Liver (tissue), 3 donors: ENCODE measurements at regions not wholly inside any gene's neighbourhood (a gene's known extent, or its start where the extent isn't known, plus 50 kb on each side); places are given as distances from the start of the nearest gene placed in this dataset.

Experiments
- EGR1 ChIP-seq, 2 donors: IDR thresholded peaks; 2 replicates each; pipeline ENCODE4 v1.6.1; 2016 to 2018; ENCODE audit warnings: antibody characterized with exemption in 2 of 2, low read depth in 2 of 2
- FOXA1 ChIP-seq: IDR thresholded peaks from 2 replicates; pipeline ENCODE4 v1.6.1; 2016; ENCODE audit warnings: antibody characterized with exemption
- GABPA ChIP-seq, 2 donors: IDR thresholded peaks in 1 of 2; conservative IDR thresholded peaks in 1 of 2; 2 replicates each; pipeline ENCODE4 v1.6.1; 2016; ENCODE audit warnings: antibody characterized with exemption in 2 of 2, mild to moderate bottlenecking in 1 of 2, moderate library complexity in 1 of 2
- HNF4G ChIP-seq: IDR thresholded peaks from 2 replicates; pipeline ENCODE4 v1.6.1; 2016; ENCODE audit warnings: antibody characterized with exemption
- JUND ChIP-seq, 2 donors: IDR thresholded peaks; 2 replicates each; pipeline ENCODE4 v1.6.1; 2016; ENCODE audit warnings: antibody characterized with exemption in 2 of 2
- RAD21 ChIP-seq, 2 donors: IDR thresholded peaks; 2 replicates each; pipeline ENCODE4 v1.6.1; 2016; ENCODE audit warnings: antibody characterized with exemption in 2 of 2, mild to moderate bottlenecking in 2 of 2
- REST ChIP-seq: IDR thresholded peaks from 2 replicates; pipeline ENCODE4 v1.6.1; 2016; ENCODE audit warnings: antibody characterized with exemption, mild to moderate bottlenecking
- SP1 ChIP-seq: IDR thresholded peaks from 2 replicates; pipeline ENCODE4 v1.6.1; 2018; ENCODE audit warnings: antibody characterized with exemption, mild to moderate bottlenecking
- TAF1 ChIP-seq: conservative IDR thresholded peaks from 2 replicates; pipeline ENCODE4 v1.6.1; 2016; ENCODE audit warnings: antibody characterized with exemption, mild to moderate bottlenecking
- YY1 ChIP-seq: IDR thresholded peaks from 2 replicates; pipeline ENCODE4 v1.6.1; 2016; ENCODE audit warnings: antibody characterized with exemption, mild to moderate bottlenecking
- TF ChIP-seq, protein P1 (sequence below): fragments of 150-350 bp; IDR thresholded peaks from 2 replicates; pipeline ENCODE4 v1.5.1; 2017; ENCODE audit warnings: improper control_type of control experiment, low read depth, low read length; ENCODE audit not compliant: missing input control
- TF ChIP-seq, protein P2 (sequence below): IDR thresholded peaks from 2 replicates; pipeline ENCODE4 v1.6.1; 2016; ENCODE audit warnings: antibody characterized with exemption
- TF ChIP-seq, protein P3 (sequence below): IDR thresholded peaks from 2 replicates; pipeline ENCODE4 v1.6.1; 2016; ENCODE audit warnings: antibody characterized with exemption
- TF ChIP-seq, protein P4 (sequence below): IDR thresholded peaks from 2 replicates; pipeline ENCODE4 v1.6.1; 2016; ENCODE audit warnings: antibody characterized with exemption
- donor health status: healthy.
- donor health status: healthy.

GRCh38 chr6:98583506-98583905 lies 250.9 kb upstream of the POU3F2 start:
- TF ChIP-seq, protein P1, sequence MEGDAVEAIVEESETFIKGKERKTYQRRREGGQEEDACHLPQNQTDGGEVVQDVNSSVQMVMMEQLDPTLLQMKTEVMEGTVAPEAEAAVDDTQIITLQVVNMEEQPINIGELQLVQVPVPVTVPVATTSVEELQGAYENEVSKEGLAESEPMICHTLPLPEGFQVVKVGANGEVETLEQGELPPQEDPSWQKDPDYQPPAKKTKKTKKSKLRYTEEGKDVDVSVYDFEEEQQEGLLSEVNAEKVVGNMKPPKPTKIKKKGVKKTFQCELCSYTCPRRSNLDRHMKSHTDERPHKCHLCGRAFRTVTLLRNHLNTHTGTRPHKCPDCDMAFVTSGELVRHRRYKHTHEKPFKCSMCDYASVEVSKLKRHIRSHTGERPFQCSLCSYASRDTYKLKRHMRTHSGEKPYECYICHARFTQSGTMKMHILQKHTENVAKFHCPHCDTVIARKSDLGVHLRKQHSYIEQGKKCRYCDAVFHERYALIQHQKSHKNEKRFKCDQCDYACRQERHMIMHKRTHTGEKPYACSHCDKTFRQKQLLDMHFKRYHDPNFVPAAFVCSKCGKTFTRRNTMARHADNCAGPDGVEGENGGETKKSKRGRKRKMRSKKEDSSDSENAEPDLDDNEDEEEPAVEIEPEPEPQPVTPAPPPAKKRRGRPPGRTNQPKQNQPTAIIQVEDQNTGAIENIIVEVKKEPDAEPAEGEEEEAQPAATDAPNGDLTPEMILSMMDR: no peak
- TF ChIP-seq JUND (IDR thresholded peaks at IDR 0.05) (no peak), YY1 (no peak), GABPA (IDR thresholded peaks at IDR 0.05 in 1 of 2, conservative IDR thresholded peaks at IDR 0.05 in 1 of 2) (no peak), TAF1 (no peak), SP1 (no peak), REST (no peak), RAD21 (IDR thresholded peaks at IDR 0.05) (no peak), HNF4G (no peak), FOXA1 (no peak), EGR1 (IDR thresholded peaks at IDR 0.05; ENCODE audit: low read depth in 2 of 2) (no peak)
- TF ChIP-seq, protein P2, sequence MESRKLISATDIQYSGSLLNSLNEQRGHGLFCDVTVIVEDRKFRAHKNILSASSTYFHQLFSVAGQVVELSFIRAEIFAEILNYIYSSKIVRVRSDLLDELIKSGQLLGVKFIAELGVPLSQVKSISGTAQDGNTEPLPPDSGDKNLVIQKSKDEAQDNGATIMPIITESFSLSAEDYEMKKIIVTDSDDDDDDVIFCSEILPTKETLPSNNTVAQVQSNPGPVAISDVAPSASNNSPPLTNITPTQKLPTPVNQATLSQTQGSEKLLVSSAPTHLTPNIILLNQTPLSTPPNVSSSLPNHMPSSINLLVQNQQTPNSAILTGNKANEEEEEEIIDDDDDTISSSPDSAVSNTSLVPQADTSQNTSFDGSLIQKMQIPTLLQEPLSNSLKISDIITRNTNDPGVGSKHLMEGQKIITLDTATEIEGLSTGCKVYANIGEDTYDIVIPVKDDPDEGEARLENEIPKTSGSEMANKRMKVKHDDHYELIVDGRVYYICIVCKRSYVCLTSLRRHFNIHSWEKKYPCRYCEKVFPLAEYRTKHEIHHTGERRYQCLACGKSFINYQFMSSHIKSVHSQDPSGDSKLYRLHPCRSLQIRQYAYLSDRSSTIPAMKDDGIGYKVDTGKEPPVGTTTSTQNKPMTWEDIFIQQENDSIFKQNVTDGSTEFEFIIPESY: no peak
- TF ChIP-seq, protein P3, sequence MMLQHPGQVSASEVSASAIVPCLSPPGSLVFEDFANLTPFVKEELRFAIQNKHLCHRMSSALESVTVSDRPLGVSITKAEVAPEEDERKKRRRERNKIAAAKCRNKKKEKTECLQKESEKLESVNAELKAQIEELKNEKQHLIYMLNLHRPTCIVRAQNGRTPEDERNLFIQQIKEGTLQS: no peak
- TF ChIP-seq, protein P4, sequence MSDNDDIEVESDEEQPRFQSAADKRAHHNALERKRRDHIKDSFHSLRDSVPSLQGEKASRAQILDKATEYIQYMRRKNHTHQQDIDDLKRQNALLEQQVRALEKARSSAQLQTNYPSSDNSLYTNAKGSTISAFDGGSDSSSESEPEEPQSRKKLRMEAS: no peak
